Brain pericyte (primary cell): ENCODE measurements at regions not wholly inside any gene's neighbourhood (a gene's known extent, or its start where the extent isn't known, plus 50 kb on each side); places are given as distances from the start of the nearest gene placed in this dataset.
"Not testable (repeated sequence)": the region's sequence is repeated elsewhere in the genome, so short reads cannot be mapped to it uniquely, and the experiment has no call there.

Source experiments
- DNase-seq: peaks from one replicate; pipeline ENCODE4 v3.0.0-alpha.2; 2012; ENCODE audit warnings: low read depth, low spot score

- DNase-seq: no peak
These were observed 55.0 kb downstream of the FOXA2 start for GRCh38 chr20:22529150-22530019.

GRCh38 chr20:22526512-22527012 lies 57.8 kb downstream of the FOXA2 start:
- DNase-seq: no peak

GRCh38 chr20:22525821-22526220 lies 58.6 kb downstream of the FOXA2 start:
- DNase-seq: no peak

- DNase-seq: no peak
These were observed 59.1 kb downstream of the FOXA2 start for GRCh38 chr20:22525069-22525820.

GRCh38 chr20:22524393-22525015 lies 59.9 kb downstream of the FOXA2 start:
- DNase-seq: no peak

GRCh38 chr20:22523499-22524392 lies 60.6 kb downstream of the FOXA2 start:
- DNase-seq: no peak

- no peak for DNase-seq
These were observed 61.3 kb downstream of the FOXA2 start for GRCh38 chr20:22523128-22523498.

GRCh38 chr20:22522701-22523100 lies 61.7 kb downstream of the FOXA2 start:
- DNase-seq: no peak

- not testable (repeated sequence) for DNase-seq
These were observed 62.4 kb downstream of the FOXA2 start for GRCh38 chr20:22521940-22522339.

GRCh38 chr20:22520381-22520780 lies 64.0 kb downstream of the FOXA2 start:
- DNase-seq: no peak

- DNase-seq: no peak
These were observed 69.1 kb downstream of the FOXA2 start for GRCh38 chr20:22515264-22515663.

- no peak for DNase-seq
These were observed 70.8 kb downstream of the FOXA2 start for GRCh38 chr20:22513574-22513973.

- DNase-seq: no peak
These were observed 71.4 kb downstream of the FOXA2 start for GRCh38 chr20:22512911-22513489.

- DNase-seq: no peak
These were observed 72.1 kb downstream of the FOXA2 start for GRCh38 chr20:22511943-22512910.

GRCh38 chr20:22509843-22510147 lies 74.6 kb downstream of the FOXA2 start:
- no peak for DNase-seq

- DNase-seq: no peak
These were observed 75.1 kb downstream of the FOXA2 start for GRCh38 chr20:22509090-22509842.

GRCh38 chr20:22508426-22508825 lies 75.9 kb downstream of the FOXA2 start:
- no peak for DNase-seq

GRCh38 chr20:22507240-22507961 lies 77.0 kb downstream of the FOXA2 start:
- DNase-seq: no peak
